GM23338 (cell line): ENCODE measurements at regions not wholly inside any gene's neighbourhood (a gene's known extent, or its start where the extent isn't known, plus 50 kb on each side); places are given as distances from the start of the nearest gene placed in this dataset.

Source experiments
- EZH2 ChIP-seq: fragments of 200-600 bp; sonication (generic); IDR thresholded peaks from one replicate; pipeline ENCODE4 v1.8.0; 2017; ENCODE audit warnings: antibody characterized with exemption, mild to moderate bottlenecking, low read depth; ENCODE audit not compliant: unreplicated experiment
- POLR2AphosphoS5 ChIP-seq: IDR thresholded peaks from 2 replicates; pipeline ENCODE4 v1.6.1; 2016; ENCODE audit warnings: antibody characterized with exemption, low read depth
- TF ChIP-seq, protein P1 (sequence below), 2 experiments: fragments of 200-600 bp in 1 of 2; sonication (generic) in 1 of 2; conservative IDR thresholded peaks; 2 replicates each; pipeline versions ENCODE4 v1.5.1 to v1.6.1; 2016 to 2017; ENCODE audit warnings: antibody characterized with exemption in 2 of 2, low read depth in 2 of 2, mild to moderate bottlenecking in 2 of 2, moderate library complexity in 1 of 2
- TF ChIP-seq, protein P2 (sequence below): IDR thresholded peaks from one replicate; pipeline ENCODE4 v1.6.1; 2018; ENCODE audit warnings: antibody characterized with exemption; ENCODE audit not compliant: unreplicated experiment

DNA sequence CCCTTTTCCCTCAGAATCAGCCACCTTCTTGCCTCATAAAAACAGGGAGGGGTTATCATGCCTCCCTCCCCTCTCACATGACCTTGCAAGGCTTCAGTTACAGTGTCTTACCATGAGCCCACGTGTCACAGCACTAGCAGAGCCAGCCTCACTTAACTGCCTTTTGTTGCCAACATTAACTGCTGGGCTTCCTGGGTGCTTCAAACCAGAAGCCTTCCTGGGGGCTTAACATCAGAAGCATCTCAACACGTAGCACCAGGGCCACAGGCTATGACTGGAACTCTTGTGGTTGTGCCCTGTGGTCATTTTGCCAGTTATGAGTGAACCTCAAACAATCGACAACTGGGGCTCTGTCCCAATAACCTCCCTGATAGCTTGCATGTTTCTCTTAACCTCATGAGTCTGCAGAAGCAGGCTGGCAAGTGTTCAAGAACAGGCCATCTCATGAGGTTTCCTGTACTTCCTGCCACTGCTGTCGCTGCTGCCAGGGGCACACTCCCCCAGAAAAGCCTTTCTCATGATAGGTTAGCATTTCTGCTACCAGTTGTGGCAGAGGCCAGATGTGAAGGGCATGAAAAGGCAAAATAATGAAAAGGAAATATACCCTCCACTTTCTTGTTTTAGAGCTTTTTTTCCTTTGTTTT is 132.2 kb downstream of the GLUL start:
- TF ChIP-seq, protein P1, sequence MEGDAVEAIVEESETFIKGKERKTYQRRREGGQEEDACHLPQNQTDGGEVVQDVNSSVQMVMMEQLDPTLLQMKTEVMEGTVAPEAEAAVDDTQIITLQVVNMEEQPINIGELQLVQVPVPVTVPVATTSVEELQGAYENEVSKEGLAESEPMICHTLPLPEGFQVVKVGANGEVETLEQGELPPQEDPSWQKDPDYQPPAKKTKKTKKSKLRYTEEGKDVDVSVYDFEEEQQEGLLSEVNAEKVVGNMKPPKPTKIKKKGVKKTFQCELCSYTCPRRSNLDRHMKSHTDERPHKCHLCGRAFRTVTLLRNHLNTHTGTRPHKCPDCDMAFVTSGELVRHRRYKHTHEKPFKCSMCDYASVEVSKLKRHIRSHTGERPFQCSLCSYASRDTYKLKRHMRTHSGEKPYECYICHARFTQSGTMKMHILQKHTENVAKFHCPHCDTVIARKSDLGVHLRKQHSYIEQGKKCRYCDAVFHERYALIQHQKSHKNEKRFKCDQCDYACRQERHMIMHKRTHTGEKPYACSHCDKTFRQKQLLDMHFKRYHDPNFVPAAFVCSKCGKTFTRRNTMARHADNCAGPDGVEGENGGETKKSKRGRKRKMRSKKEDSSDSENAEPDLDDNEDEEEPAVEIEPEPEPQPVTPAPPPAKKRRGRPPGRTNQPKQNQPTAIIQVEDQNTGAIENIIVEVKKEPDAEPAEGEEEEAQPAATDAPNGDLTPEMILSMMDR (conservative IDR thresholded peaks at IDR 0.05; ENCODE audit: low read depth in 2 of 2) = no peak
- TF ChIP-seq, protein P2, sequence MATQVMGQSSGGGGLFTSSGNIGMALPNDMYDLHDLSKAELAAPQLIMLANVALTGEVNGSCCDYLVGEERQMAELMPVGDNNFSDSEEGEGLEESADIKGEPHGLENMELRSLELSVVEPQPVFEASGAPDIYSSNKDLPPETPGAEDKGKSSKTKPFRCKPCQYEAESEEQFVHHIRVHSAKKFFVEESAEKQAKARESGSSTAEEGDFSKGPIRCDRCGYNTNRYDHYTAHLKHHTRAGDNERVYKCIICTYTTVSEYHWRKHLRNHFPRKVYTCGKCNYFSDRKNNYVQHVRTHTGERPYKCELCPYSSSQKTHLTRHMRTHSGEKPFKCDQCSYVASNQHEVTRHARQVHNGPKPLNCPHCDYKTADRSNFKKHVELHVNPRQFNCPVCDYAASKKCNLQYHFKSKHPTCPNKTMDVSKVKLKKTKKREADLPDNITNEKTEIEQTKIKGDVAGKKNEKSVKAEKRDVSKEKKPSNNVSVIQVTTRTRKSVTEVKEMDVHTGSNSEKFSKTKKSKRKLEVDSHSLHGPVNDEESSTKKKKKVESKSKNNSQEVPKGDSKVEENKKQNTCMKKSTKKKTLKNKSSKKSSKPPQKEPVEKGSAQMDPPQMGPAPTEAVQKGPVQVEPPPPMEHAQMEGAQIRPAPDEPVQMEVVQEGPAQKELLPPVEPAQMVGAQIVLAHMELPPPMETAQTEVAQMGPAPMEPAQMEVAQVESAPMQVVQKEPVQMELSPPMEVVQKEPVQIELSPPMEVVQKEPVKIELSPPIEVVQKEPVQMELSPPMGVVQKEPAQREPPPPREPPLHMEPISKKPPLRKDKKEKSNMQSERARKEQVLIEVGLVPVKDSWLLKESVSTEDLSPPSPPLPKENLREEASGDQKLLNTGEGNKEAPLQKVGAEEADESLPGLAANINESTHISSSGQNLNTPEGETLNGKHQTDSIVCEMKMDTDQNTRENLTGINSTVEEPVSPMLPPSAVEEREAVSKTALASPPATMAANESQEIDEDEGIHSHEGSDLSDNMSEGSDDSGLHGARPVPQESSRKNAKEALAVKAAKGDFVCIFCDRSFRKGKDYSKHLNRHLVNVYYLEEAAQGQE = no peak
- TF ChIP-seq EZH2 (no peak), POLR2AphosphoS5 (no peak)
